HG02885 (cell line): ENCODE measurements at regions not wholly inside any gene's neighbourhood (a gene's known extent, or its start where the extent isn't known, plus 50 kb on each side); places are given as distances from the start of the nearest gene placed in this dataset.

Experiments
- ATAC-seq: cut with Tn5 transposase; IDR thresholded peaks from one replicate; pipeline ENCODE4 v1.9.1; 2021; ENCODE audit warnings: mild to moderate bottlenecking; ENCODE audit not compliant: unreplicated experiment, poor library complexity

DNA sequence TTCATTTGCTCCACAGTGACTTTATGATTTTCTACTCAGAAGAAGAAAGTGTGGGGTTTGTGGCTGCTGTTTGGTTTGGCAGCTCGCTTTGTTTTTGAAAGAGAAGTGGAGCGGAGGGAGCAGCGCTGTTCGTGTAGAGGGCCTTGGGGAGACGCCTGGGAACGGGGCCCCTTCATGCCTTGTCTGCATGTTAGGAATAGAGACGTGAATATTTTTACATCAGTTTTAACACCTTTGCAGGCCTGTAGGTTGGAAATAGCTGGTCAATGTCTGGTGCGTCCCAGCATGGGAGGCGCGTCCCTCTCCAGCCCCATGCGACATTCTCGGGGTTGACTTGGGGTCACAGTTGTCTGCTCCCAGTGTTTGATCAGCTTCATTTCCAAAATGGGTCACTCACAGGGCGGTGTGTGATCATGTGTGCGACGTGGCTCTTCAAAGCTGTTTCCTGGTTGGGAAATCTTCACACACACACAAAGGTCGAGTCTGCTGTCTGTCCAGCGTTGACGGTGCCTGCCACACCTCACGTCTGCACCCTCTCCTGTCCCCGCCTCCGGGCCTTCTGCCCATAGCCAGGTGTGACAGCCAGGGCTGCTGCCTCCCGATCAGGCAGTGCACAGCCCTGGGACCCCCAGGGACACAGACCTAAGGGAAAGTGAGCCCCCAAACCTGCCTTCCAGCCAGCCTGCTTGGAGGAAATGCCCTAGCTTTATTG, 149.2 kb downstream of the PSMG1 start:
- no peak for ATAC-seq

DNA sequence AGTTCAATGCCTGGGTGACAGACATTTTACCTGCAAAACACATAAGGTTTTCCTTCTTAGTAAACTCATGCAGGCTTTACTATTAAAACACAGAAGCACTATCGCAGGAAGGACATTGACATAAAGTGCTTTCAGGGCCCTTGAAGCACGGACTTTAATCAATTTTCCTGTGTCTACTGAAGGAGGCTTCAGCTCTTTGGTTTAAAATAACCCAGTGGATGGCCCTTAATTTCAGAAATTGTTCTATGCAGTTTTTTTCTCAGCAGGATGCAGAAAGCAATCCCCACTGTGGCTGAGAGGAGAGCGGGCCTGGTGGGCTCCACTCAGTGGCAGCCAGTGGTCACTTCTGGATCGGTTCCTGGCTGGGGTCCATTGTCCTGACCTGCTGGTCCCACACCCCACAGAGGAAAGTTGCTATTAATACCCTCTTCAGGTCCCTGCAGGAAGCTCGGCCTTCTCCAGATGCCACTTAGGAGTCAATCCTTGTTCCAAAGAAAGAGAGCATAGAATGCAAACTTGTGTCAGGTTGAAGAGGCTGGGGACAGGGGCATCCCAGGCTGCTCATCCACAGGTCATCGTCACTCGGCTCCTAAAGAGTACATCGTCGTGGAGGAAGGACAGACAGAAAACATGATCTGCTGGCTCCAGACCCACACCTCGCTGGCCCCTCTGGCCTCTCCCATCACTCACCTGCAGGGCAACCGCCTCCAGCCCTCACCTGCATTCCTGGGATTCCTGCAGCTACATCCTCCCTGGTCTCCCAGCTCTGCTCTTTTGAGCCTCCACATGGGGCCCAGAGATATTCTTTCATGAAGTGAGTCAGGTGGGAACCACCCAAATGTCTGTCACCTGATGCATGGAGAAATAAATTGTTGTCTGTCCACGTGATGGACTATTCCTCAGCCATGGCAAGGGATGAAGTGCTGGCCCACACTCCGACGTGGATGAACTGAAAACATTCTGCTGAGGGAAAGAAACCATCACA, 153.1 kb downstream of the PSMG1 start:
- ATAC-seq = no peak

DNA sequence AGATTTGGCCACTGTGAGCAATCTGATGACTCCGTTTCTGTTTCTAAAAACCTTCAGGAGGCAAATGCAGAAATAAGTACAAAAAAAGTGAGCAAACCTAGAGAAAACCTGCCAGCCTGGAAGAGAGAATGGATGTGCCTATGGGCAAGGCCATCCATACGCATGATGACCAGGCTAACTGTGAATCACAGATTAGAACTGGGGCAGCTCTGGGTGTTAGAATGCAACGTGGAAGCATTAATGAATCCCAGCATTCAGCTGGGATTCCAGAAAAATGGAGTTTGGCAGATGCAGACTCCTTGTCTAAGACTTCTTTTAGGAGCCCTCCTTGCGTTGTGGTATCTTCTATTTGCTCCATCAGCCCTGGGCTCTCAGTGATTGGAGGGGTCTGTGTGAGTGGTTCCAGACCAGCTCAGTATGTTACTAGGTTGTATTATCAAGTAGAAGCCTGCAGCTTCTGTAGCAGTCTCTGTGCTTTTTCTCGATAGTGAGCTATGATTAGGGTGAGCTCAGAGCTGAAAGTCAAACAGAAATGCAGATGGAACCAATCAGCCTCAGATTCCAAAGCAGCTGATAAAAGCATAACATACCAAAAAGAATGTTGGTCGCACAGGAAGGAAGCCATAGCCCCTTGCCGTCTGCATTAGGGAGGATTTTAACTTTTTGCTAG, 154.0 kb downstream of the PSMG1 start:
- no peak for ATAC-seq

DNA sequence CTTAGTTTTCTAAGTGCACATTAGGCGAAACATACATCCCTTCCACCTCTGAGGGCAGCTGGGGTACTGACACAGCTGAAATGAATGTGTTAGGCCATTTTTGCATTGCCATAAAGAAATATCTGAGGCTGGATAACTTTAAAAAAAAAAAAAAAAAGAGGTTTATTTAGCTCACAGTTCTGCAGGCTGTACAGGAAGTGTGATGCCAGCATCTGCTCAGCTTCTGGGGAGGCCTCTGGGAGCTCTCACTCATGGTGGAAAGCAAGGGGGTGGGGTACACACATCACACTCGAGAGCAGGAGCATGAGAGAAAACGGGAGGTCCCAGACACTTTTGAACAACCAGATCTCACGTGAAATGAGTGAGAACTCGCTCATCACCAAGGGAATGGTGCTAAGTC, 158.1 kb downstream of the PSMG1 start:
- ATAC-seq = no peak

DNA sequence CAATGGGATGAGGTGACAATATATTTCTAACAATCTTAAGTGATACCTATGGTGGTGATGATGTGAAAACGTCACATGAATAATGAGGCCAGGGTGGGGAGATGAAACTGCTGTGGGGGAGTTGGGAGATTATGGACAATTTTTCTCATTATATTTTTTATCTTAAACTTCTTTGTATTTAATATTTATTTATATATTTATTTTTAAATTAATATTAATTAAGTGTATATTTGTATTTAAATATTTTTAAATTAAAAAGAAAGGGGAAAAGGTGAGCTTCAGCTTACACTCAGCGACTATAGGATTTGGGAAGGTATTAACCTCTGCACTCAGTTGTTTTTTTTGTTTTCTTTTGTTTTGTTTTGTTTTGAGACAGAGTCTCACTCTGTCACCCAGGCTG, 158.7 kb downstream of the PSMG1 start:
- no peak for ATAC-seq

DNA sequence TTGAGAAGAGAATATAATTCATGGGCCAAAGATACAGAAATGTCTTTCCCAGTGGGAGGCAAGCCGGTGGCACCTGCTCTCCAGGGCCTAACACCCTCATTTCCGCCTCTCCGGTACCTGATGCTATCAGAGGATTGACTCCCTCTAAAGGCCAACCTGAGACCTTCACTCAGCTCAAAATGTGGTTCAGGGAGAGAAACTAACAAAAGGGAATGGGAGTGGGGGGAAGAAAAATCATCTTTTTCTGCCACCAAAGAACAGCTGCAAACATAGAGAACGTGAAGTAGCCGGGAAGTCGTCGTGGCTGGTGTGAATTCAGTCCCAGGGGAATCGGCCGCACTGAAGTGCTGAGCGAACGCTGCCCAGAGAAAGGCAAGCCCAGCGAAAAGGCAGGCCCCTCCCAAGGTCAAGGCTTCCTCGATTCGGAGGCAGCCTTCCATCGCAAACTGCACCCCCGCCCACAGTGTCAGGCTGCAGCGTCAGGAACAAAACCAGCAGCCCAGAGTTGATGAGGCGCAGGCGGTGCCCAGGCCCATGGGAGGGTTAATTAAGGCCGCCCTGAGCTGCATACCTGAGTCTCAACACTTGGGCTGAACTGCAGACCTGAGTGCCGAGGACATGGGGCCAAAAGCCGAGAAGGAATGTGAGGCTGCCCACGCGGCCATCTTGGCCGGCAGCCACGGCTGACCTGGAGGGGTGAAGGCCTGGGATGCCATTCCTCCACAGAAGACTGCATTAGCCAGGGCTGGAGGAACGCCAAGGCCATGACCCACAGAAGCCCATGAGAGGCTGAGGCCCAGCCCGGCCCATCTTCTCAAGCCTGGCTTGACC, 160.2 kb downstream of the PSMG1 start:
- ATAC-seq = no peak

DNA sequence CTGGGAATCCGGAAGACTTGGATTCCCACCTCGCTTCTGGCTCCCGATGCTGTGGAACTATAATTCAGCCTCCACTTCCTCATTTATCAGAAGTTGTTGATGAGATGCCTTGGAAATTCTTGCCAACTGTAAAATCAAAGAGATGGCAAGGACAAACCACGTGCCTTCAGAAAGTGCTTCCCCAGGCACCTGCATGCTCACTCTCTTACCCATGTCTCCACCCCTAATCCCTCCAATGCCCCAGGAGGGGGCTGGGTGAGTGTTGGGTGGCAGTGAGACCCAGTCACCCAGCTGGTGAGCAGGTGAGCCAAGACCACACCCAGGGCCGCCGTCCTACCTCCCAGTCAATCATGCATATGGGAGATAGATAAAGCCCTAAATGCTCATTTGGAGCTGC, 160.8 kb downstream of the PSMG1 start:
- ATAC-seq = no peak

DNA sequence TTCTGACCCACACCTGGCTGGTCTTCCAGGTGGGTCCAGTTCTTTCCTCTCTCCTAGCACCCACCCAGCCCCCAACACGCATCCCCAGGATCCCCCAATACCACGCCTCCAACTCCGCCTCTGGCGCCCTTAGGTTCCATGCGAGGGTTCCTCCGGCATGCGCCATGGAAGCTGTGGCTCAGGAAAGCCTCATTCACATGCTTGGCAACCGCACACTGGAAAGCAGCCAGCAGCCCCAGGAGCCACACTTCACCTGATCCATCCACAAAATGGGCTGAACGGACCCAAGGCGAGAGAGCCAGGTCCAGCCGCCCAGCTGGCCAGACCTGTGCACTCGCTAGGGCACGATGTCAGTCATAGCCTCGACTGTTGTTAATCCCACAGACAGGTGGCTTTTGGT, 161.2 kb downstream of the PSMG1 start:
- no peak for ATAC-seq

DNA sequence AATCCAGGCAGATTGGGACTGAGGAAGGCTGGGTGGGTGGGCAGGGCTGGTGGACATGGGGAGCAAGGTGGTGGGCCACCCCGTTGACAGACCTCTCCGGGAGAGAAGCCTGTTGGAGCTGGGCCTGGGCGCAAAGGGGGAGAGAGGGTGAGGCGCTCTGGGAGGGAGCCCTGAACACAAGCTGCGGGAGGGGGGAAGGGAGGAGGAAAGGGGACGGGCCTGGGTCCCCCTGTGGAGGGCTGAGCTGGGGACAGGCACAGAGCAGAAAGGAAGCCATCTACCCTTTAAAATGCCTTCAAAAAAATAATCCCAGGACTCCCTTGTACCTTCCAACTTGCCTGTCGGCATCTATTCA, 161.8 kb downstream of the PSMG1 start:
- ATAC-seq = no peak

DNA sequence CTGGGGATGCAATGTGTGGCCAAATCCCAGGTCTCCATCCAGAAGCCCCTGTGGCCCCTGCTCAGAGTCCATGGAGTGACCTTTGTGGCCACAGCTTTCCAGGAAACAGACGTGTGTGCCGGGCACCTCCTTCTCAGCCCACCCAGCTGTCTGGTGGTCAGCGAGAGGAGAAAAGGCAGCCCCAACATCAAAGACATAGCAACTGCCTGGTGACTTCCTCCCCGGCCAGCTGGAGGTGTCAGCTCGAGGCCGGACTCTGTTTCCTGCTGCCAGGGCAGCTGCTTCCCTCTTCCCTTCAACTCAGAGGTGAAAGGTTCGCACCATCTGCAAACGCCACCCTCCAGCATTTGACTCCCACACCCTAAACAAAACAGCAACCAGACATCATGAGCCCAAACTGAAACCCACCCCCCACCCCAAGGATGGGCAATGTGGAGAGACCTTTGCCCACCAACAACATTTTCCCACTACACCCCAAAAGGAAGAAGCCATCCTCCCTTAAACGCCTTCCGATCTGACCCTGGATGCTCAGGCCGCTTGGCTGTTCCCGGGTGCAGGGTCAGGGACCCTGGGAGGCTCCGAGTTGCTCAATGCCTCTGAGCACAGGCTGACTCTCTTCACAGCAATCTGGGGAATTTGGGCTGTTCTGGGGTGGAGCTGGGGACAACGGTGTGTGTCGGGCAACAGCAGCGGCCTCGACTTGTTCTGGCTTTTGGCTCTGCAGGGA, 162.3 kb downstream of the PSMG1 start:
- no peak for ATAC-seq

DNA sequence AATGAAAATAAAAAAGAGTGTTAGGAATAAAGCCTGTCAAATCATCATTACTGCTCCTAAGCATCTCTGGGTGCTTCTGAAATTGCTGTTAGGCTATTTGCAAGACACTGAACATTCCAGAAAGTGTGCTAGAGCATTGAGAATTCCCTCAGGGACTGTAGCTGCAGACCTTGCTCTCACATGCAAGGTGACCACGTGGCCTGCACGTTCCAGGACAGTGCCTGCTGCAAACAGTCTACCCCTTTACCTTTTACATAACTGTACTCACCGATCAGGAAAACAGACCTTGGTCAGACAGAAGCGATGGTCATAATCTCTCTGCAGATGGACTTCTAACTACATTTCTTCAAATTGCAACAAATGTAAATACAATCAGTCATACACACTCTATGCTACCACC, 164.5 kb downstream of the PSMG1 start:
- no peak for ATAC-seq

DNA sequence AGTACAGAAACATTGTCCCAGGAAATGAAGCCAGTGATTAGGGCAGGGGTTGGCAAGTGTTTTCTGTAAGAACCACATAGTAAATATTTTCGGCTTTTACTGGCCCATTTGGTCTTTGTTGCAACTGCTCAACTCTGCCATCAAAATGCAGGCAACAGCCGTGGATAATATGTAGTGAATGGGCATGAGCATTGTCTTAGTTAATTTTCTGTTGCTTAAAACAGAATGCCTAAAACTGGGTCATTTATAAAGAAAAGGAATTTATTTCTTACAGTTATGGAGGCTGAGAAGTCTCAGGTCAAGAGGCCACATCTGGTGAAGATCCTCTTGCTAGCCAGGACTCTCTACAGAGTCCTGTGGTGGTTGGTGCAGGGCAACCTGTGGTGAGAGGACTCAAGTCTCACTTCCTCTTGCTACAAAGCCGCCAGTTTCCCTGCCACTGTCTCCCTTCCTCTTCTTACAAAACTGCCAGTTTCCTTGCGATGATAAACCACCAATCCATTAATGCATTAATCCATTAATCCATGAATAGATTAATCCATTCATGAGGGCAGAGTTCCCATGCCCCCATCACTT, 166.4 kb downstream of the PSMG1 start:
- ATAC-seq = peak; percentile 100

DNA sequence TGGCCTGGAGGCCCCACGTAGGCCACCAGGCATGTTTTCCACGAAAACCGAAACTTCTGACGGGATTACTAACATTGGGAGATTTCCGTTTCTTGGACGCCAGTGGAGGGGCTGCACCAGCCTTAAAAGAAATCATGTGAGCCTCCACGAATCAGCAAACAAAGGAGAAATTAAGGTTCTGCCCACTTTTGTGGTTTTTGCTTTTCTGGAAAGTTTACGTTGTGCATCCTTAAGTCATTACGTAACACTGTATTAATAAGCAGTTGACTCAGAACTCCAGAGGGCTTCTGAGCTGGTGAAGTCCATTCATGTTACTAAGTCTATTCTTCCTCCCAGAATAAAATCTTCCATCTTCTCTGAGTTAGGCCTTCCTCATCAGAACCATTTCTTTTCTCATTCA, 168.5 kb downstream of the PSMG1 start:
- ATAC-seq = no peak

DNA sequence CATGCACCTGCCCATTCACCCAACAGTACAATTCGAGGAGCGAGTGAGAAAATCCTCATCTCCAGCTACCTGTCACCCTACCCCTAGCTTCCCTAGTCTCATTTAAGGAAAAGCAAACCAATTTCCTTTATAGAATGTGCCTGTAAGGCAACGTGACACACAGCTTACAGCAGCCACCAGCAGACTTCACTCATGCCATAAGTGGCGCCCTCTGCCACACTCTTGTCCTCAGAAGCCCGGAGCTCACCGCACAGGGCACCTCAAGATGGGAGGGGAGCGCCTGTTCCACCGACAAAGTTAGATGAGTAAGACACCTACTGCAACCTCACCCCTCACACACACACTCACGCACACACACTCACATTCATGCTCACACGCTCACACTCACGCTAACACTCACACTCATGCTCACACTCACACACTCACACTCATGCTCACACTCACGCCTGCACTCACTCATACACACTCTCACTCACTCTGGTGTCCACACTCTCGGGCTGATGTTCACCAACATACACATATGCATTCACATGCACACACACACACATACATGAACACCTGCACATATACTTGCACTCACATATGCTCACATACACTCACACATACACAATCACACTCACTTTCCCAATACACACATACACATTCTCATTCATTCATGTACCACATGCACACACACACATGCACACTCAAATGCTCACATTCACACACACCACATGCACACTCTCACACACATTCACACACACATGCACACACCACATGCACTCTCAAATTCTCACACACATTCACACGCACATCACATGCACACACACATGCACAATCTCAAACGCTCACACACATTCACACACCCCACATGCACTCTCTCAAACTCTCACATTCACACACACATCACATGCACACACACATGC, 170.7 kb downstream of the PSMG1 start:
- ATAC-seq = no peak

DNA sequence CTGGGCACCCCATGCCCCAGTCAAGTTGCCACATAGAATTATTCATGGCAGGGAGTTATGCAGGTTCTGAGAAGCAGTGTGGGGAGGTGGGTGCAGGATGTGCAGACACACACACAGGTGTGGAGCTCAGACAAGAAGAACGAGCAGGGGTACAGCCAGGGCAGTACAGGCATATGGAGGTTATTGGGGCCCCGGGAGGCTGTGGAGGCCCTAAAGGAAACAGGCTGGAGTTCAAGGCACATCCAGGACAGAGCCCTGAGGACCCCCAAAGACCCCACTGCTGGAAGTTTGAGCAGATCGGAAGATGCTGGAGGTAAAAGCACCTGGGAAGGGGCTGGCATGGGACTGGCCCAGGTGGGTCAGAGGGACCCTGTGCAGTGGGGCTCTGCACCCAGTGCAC, 171.3 kb downstream of the PSMG1 start:
- ATAC-seq = no peak

DNA sequence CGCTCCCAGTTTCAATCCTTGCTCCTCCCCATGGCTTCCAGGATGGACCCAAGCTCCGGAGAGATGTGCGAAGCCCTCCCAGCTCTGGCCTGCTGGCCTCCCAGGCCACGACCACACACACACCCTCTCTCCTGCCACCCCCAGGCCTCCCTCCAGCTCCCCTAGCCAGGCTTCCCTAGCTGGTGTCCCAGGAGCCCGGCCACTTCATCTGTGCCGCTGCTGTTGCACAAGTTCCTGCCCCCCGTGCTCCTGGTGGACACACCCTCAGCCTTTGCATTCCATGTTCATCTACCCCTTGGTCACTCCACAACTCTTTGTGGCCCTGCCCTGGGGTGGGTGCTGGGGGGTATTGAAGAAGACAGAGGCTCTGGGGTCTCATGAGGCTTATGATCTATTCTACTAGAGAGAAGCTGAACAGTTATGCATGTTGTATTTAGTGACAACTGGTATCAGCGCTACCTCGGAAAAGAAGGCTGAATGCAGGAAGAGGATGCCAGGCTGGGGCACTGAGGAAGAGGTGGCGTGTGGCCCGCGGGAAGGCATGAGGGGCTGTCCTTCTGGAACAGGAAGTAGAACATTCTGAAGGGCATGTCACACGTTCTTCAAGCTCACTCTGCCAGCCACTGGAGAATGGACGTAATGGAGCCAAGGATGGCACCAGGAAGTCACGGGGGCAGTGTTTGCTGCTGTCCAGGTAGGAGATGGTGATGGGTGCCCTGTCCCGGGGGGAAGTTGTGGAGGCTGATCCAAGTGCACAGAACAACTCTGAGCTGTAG, 172.4 kb downstream of the PSMG1 start:
- no peak for ATAC-seq

DNA sequence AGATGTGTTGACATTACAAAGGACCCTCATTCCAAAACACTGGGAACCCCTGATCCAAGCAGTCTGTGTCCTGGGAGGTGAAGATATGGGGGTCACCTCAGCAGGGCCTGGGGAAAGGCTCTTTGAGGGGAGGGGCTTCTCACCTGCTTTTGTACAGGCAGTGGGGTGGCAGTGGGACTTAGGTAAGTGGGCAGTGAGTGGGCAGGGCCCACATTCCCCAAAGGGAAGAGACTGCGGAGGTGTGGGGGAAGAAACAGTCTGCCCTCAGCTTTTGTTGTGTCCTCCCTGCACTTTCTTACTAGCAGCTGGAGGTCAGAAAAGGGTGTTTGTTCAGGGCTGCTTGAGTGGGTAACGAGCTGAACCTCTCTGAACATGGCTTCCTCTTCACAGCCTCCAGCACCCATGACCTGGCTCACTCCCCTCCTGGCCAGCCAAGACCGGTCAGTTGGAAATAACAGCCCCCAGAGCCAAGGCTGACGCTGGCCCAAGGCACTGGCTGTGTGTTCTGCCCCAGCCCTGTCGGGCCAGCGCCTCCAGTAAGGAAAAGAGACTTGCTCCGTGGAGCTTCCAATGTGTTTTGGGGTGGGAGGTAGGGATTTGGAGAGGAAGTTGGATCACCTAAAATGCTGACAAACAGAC, 173.5 kb downstream of the PSMG1 start:
- ATAC-seq = no peak
